SK-N-SH treated with all-trans-retinoic acid at 6 μM for 48 hours (cell line): ENCODE measurements at regions not wholly inside any gene's neighbourhood (a gene's known extent, or its start where the extent isn't known, plus 50 kb on each side); places are given as distances from the start of the nearest gene placed in this dataset.

ENCODE experiments used
- ATAC-seq: fragments of 200-7000 bp; cut with Tn5 transposase; 3 replicates; pipeline ENCODE4 v1.9.1; 2020; ENCODE audit warnings: mild to moderate bottlenecking, moderate library complexity
- ARNTL ChIP-seq: fragments of 450-650 bp; formaldehyde crosslinking; IDR thresholded peaks from 2 replicates; pipeline ENCODE4 v1.5.0; 2020; ENCODE audit warnings: low read depth, mild to moderate bottlenecking, moderate library complexity, borderline replicate concordance
- BACH2 ChIP-seq: fragments of 250-450 bp; sonication (Bioruptor Pico); IDR thresholded peaks from 2 replicates; pipeline ENCODE4 v1.9.0; 2021; ENCODE audit warnings: mild to moderate bottlenecking, borderline replicate concordance
- CSDC2 ChIP-seq: fragments of 250-450 bp; sonication (Bioruptor Pico); IDR thresholded peaks from 2 replicates; pipeline ENCODE4 v1.5.0; 2020; ENCODE audit warnings: mild to moderate bottlenecking, moderate library complexity
- ESRRG ChIP-seq: fragments of 250-450 bp; sonication (Bioruptor Pico); IDR thresholded peaks from 2 replicates; pipeline ENCODE4 v1.6.1; 2021; ENCODE audit warnings: mild to moderate bottlenecking
- GLIS3 ChIP-seq: fragments of 250-450 bp; sonication (Bioruptor Pico); IDR thresholded peaks from 2 replicates; pipeline ENCODE4 v1.5.0; 2020; ENCODE audit warnings: mild to moderate bottlenecking, moderate library complexity
- ISL1 ChIP-seq: fragments of 250-450 bp; sonication (Bioruptor Pico); IDR thresholded peaks from 2 replicates; pipeline ENCODE4 v2.1.2; 2022; ENCODE audit warnings: mild to moderate bottlenecking, moderate library complexity
- OSR1 ChIP-seq: fragments of 250-450 bp; sonication (Bioruptor Pico); IDR thresholded peaks from 2 replicates; pipeline ENCODE4 v1.8.0; 2022; ENCODE audit warnings: moderate library complexity, mild to moderate bottlenecking, inconsistent platforms
- PPARA ChIP-seq: fragments of 250-450 bp; sonication (Bioruptor Pico); IDR thresholded peaks from 2 replicates; pipeline ENCODE4 v1.5.0; 2020; ENCODE audit warnings: mild to moderate bottlenecking, borderline replicate concordance
- SNAI2 ChIP-seq: fragments of 250-450 bp; sonication (Bioruptor Pico); IDR thresholded peaks from 2 replicates; pipeline ENCODE4 v1.5.0; 2020; ENCODE audit warnings: mild to moderate bottlenecking, moderate library complexity
- TCF4 ChIP-seq: fragments of 250-450 bp; sonication (Bioruptor Pico); IDR thresholded peaks from 2 replicates; pipeline ENCODE4 v1.8.0; 2021; ENCODE audit warnings: mild to moderate bottlenecking, moderate library complexity, borderline replicate concordance
- TOX ChIP-seq: fragments of 250-450 bp; sonication (Bioruptor Pico); IDR thresholded peaks from 2 replicates; pipeline ENCODE4 v1.8.0; 2021; ENCODE audit warnings: mild to moderate bottlenecking, moderate library complexity, borderline replicate concordance
- ZC3H10 ChIP-seq: fragments of 250-450 bp; sonication (Bioruptor Pico); IDR thresholded peaks from 2 replicates; pipeline ENCODE4 v1.5.1; 2021; ENCODE audit warnings: mild to moderate bottlenecking, moderate library complexity
- ZFP3 ChIP-seq: fragments of 250-450 bp; sonication (Bioruptor Pico); IDR thresholded peaks from 2 replicates; pipeline ENCODE4 v1.5.0; 2020; ENCODE audit warnings: mild to moderate bottlenecking, moderate library complexity
- ZFP30 ChIP-seq: fragments of 450-650 bp; formaldehyde crosslinking; IDR thresholded peaks from 2 replicates; pipeline ENCODE4 v1.5.0; 2022; ENCODE audit warnings: mild to moderate bottlenecking, moderate library complexity
- ZNF565 ChIP-seq: fragments of 450-650 bp; formaldehyde crosslinking; conservative IDR thresholded peaks from 2 replicates; pipeline ENCODE4 v1.5.0; 2020; ENCODE audit warnings: low read depth, mild to moderate bottlenecking, moderate library complexity
- ZNF70 ChIP-seq: fragments of 450-650 bp; formaldehyde crosslinking; IDR thresholded peaks from 2 replicates; pipeline ENCODE4 v1.5.0; 2020; ENCODE audit warnings: mild to moderate bottlenecking, moderate library complexity
- TF ChIP-seq, protein P1 (sequence below): fragments of 250-450 bp; sonication (Bioruptor Pico); IDR thresholded peaks from 2 replicates; pipeline ENCODE4 v1.5.1; 2021; ENCODE audit warnings: mild to moderate bottlenecking, moderate library complexity
- TF ChIP-seq, protein P2 (sequence below): fragments of 250-450 bp; sonication (Bioruptor Pico); IDR thresholded peaks from 2 replicates; pipeline ENCODE4 v1.8.0; 2020; ENCODE audit warnings: mild to moderate bottlenecking, moderate library complexity, borderline replicate concordance
- TF ChIP-seq, protein P3 (sequence below): fragments of 250-450 bp; sonication (Bioruptor Pico); IDR thresholded peaks from 2 replicates; pipeline ENCODE4 v1.5.1; 2020; ENCODE audit warnings: low read depth, mild to moderate bottlenecking, moderate library complexity
- TF ChIP-seq, protein P4 (sequence below): fragments of 250-450 bp; sonication (Bioruptor Pico); IDR thresholded peaks from 2 replicates; pipeline ENCODE4 v1.5.0; 2020; ENCODE audit warnings: mild to moderate bottlenecking, moderate library complexity
- TF ChIP-seq, protein P5 (sequence below): fragments of 250-450 bp; sonication (Bioruptor Pico); IDR thresholded peaks from 2 replicates; pipeline ENCODE4 v1.8.0; 2021; ENCODE audit warnings: low read depth, mild to moderate bottlenecking, moderate library complexity, borderline replicate concordance

DNA sequence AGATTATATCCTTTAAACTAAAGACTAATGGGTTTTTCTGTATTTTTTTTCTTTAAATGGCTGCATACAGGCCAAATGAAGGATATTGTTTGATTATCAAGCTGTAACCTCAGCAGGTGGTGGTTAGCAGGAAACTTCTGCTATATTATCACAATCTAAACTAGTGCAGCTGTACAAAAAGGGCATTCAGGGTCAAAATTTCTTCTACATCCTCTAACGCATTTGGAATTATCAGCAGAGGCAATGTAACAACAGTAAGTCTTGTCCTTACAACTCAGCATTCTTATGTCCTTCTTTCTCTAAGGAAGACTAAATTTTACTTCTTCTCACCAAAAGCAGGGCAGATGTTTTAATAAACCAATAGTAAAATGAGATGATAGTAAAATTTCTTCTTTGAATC, 135.8 kb upstream of the FN1 start:
- no peak for ATAC-seq
- TF ChIP-seq ARNTL (CRISPR knock-in tag) (no peak), ZFP30 (CRISPR knock-in tag) (no peak), ZNF565 (CRISPR knock-in tag) (no peak), BACH2 (CRISPR knock-in tag) (no peak), ZC3H10 (CRISPR knock-in tag) (no peak), TCF4 (no peak), ISL1 (CRISPR knock-in tag) (no peak)
- TF ChIP-seq, protein P1, sequence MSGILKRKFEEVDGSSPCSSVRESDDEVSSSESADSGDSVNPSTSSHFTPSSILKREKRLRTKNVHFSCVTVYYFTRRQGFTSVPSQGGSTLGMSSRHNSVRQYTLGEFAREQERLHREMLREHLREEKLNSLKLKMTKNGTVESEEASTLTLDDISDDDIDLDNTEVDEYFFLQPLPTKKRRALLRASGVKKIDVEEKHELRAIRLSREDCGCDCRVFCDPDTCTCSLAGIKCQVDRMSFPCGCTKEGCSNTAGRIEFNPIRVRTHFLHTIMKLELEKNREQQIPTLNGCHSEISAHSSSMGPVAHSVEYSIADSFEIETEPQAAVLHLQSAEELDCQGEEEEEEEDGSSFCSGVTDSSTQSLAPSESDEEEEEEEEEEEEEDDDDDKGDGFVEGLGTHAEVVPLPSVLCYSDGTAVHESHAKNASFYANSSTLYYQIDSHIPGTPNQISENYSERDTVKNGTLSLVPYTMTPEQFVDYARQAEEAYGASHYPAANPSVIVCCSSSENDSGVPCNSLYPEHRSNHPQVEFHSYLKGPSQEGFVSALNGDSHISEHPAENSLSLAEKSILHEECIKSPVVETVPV (CRISPR knock-in tag) = no peak
- TF ChIP-seq, protein P2, sequence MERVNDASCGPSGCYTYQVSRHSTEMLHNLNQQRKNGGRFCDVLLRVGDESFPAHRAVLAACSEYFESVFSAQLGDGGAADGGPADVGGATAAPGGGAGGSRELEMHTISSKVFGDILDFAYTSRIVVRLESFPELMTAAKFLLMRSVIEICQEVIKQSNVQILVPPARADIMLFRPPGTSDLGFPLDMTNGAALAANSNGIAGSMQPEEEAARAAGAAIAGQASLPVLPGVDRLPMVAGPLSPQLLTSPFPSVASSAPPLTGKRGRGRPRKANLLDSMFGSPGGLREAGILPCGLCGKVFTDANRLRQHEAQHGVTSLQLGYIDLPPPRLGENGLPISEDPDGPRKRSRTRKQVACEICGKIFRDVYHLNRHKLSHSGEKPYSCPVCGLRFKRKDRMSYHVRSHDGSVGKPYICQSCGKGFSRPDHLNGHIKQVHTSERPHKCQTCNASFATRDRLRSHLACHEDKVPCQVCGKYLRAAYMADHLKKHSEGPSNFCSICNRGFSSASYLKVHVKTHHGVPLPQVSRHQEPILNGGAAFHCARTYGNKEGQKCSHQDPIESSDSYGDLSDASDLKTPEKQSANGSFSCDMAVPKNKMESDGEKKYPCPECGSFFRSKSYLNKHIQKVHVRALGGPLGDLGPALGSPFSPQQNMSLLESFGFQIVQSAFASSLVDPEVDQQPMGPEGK = no peak
- TF ChIP-seq, protein P3, sequence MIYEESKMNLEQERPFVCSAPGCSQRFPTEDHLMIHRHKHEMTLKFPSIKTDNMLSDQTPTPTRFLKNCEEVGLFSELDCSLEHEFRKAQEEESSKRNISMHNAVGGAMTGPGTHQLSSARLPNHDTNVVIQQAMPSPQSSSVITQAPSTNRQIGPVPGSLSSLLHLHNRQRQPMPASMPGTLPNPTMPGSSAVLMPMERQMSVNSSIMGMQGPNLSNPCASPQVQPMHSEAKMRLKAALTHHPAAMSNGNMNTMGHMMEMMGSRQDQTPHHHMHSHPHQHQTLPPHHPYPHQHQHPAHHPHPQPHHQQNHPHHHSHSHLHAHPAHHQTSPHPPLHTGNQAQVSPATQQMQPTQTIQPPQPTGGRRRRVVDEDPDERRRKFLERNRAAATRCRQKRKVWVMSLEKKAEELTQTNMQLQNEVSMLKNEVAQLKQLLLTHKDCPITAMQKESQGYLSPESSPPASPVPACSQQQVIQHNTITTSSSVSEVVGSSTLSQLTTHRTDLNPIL (CRISPR knock-in tag) = no peak
- TF ChIP-seq, all 23 proteins: peak for 0

DNA sequence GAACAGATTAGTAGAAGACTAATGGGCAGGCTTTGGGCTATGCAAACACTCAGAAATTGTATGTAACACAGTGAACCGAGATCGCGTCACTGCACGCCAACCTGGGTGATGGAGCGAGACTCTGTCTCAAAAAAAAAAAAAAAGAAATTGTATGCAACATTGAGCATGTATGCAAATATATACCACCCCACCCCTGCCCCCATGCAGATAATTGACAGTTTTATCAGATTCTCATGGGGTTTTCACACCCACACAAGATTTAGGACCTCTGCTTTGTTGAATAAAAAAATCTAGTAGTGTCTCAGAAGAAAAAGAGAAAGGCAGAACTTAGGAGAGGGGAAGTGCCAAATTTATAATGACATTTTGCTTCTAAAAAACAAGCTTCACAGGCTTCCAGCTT, 131.6 kb upstream of the FN1 start:
- ATAC-seq = no peak
- no peak for TF ChIP-seq SNAI2 (CRISPR knock-in tag)
- no peak for TF ChIP-seq ESRRG (CRISPR knock-in tag)
- TF ChIP-seq TOX (CRISPR knock-in tag) = no peak
- no peak for TF ChIP-seq TCF4
- TF ChIP-seq ZFP3 (CRISPR knock-in tag) = no peak

DNA sequence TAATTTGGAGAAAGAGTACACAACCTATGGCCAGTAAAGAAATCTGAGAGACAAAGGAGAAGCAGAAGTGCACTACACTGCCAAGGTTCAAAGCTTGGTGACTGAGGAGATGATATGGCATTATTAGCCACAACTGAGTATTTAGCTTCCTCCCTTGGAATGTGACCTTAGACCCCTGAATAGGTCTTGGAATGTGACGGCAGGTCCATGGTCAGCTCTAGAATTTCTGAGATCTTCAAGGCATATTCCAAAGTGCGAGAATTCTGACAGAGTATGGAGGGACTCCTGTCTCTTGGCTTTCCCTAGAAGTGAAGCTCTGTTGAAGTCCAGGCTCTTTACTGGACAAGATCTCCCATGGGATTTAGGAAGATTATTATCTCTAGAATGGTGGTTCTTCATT, 130.0 kb upstream of the FN1 start:
- ATAC-seq = no peak
- TF ChIP-seq ZFP30 (CRISPR knock-in tag) (no peak), TCF4 (no peak), CSDC2 (CRISPR knock-in tag) (no peak), ZNF70 (no peak), ZC3H10 (CRISPR knock-in tag) (no peak), PPARA (CRISPR knock-in tag) (no peak), TOX (CRISPR knock-in tag) (no peak), SNAI2 (CRISPR knock-in tag) (no peak), BACH2 (CRISPR knock-in tag) (no peak), ZNF565 (CRISPR knock-in tag) (no peak), GLIS3 (no peak), ISL1 (CRISPR knock-in tag) (no peak), ARNTL (CRISPR knock-in tag) (no peak), OSR1 (no peak), ZFP3 (CRISPR knock-in tag) (no peak)
- TF ChIP-seq, protein P3 (CRISPR knock-in tag) = no peak
- TF ChIP-seq, protein P4, sequence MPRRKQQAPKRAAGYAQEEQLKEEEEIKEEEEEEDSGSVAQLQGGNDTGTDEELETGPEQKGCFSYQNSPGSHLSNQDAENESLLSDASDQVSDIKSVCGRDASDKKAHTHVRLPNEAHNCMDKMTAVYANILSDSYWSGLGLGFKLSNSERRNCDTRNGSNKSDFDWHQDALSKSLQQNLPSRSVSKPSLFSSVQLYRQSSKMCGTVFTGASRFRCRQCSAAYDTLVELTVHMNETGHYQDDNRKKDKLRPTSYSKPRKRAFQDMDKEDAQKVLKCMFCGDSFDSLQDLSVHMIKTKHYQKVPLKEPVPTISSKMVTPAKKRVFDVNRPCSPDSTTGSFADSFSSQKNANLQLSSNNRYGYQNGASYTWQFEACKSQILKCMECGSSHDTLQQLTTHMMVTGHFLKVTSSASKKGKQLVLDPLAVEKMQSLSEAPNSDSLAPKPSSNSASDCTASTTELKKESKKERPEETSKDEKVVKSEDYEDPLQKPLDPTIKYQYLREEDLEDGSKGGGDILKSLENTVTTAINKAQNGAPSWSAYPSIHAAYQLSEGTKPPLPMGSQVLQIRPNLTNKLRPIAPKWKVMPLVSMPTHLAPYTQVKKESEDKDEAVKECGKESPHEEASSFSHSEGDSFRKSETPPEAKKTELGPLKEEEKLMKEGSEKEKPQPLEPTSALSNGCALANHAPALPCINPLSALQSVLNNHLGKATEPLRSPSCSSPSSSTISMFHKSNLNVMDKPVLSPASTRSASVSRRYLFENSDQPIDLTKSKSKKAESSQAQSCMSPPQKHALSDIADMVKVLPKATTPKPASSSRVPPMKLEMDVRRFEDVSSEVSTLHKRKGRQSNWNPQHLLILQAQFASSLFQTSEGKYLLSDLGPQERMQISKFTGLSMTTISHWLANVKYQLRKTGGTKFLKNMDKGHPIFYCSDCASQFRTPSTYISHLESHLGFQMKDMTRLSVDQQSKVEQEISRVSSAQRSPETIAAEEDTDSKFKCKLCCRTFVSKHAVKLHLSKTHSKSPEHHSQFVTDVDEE = no peak
- TF ChIP-seq, protein P5, sequence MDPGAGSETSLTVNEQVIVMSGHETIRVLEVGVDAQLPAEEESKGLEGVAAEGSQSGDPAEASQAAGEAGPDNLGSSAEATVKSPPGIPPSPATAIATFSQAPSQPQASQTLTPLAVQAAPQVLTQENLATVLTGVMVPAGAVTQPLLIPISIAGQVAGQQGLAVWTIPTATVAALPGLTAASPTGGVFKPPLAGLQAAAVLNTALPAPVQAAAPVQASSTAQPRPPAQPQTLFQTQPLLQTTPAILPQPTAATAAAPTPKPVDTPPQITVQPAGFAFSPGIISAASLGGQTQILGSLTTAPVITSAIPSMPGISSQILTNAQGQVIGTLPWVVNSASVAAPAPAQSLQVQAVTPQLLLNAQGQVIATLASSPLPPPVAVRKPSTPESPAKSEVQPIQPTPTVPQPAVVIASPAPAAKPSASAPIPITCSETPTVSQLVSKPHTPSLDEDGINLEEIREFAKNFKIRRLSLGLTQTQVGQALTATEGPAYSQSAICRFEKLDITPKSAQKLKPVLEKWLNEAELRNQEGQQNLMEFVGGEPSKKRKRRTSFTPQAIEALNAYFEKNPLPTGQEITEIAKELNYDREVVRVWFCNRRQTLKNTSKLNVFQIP (CRISPR knock-in tag) = no peak
- TF ChIP-seq, protein P1 (CRISPR knock-in tag) = no peak
- TF ChIP-seq, protein P2 = no peak
- TF ChIP-seq, all 23 proteins: peak for 0
